GM12872 (cell line): ENCODE measurements at regions not wholly inside any gene's neighbourhood (a gene's known extent, or its start where the extent isn't known, plus 50 kb on each side); places are given as distances from the start of the nearest gene placed in this dataset.

Experiments
- TF ChIP-seq, protein P1 (sequence below): IDR thresholded peaks from 3 replicates; pipeline ENCODE4 v1.5.1; 2011; ENCODE audit warnings: low read depth, mild to moderate bottlenecking, low read length, moderate library complexity; ENCODE audit not compliant: insufficient read depth

DNA sequence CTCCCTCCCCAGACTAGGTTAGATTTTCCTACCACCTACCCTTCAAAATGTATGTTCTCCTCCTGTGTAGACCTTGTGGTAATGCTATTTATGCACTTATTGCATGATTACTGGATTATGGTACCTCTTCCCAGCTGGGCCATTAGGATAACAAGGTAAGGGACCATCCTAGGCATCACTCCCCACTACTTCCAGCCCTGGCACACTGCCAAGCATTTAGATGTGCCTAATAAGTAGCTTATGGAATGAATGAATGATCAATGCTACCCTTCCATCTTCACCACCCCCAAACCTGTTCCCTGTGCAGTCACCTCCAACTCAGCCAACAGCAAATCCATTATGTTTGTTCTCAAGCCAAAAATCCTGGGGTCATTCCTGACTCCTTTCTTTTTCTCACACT, 93.4 kb downstream of the C1QL2 start:
- TF ChIP-seq, protein P1, sequence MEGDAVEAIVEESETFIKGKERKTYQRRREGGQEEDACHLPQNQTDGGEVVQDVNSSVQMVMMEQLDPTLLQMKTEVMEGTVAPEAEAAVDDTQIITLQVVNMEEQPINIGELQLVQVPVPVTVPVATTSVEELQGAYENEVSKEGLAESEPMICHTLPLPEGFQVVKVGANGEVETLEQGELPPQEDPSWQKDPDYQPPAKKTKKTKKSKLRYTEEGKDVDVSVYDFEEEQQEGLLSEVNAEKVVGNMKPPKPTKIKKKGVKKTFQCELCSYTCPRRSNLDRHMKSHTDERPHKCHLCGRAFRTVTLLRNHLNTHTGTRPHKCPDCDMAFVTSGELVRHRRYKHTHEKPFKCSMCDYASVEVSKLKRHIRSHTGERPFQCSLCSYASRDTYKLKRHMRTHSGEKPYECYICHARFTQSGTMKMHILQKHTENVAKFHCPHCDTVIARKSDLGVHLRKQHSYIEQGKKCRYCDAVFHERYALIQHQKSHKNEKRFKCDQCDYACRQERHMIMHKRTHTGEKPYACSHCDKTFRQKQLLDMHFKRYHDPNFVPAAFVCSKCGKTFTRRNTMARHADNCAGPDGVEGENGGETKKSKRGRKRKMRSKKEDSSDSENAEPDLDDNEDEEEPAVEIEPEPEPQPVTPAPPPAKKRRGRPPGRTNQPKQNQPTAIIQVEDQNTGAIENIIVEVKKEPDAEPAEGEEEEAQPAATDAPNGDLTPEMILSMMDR = no peak

DNA sequence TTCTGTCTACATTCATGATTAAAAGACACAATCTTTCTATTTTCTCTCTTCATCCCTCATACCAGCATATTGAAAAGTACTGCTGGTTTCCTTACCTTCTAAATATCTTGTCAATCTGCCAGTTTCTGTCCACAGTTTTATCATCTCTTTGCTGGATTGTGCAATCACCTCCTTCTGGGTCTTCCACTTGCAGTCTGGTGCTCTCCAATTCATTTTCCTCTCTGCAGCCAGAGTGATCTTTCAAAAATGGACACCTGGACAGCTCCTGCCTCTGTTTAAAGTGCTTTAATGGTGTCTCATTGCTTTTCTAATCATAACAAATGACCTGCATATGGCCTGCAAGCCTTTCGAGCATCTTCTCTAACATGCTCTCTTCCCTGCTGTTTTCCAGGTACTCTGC, 94.0 kb downstream of the C1QL2 start:
- TF ChIP-seq, protein P1 = no peak

DNA sequence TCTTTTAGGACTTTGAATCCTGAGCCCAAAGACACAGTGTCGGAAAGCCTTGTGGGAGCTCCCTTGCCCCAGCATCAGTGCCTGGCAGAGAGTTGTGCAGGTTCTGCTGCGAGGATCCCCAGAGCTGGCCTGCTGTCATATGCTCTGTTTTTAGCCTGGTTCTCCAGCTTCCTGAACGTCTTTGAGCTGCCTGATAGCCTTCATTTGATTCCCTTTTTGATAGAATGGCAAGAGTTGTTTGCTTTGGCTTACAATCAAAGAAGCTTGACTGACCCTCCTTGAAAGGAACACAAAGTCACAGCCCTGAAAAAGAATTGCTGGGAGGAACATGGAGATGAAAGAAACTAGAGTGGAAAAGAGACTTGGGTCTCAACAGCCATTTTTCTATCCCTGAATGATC, 95.4 kb downstream of the C1QL2 start:
- TF ChIP-seq, protein P1 = no peak

DNA sequence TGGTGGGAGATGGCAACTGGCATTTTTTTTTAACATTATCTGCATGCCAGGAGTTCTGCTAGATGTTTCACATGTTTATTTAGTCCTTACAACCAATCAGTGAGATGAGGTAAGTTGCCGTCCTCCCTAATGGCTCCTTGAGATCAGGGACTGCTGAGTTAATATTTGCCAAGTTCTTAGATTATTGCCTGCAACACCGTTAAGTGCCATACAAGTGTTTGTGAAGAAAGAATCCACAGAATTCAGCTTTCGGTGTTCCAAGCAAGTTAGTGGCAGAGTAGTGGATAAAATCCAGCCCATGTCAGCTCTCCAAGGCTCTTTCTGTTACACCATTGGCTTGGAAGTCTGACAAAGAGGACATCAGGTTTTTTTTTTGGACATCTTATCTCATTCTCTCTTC, 95.9 kb downstream of the C1QL2 start:
- TF ChIP-seq, protein P1 = no peak

DNA sequence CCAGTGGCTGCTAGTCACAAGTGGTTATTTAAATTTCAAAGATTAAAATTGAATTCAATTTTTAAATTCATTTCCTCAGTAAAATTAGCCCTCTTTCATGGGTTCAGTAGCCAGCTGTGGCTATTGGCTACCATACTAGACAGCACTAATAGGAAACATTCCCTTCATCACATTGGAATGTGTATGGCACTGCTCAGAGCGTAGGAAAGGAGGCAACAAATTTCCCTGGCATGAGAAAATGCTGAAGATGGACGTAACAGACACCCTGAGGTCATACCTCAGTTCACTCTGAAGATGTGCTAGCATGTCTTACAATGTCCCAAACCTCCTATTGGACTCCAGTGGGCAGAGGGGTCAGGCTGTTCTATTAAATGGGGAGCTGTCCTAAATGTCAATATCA, 96.4 kb downstream of the C1QL2 start:
- TF ChIP-seq, protein P1 = no peak

DNA sequence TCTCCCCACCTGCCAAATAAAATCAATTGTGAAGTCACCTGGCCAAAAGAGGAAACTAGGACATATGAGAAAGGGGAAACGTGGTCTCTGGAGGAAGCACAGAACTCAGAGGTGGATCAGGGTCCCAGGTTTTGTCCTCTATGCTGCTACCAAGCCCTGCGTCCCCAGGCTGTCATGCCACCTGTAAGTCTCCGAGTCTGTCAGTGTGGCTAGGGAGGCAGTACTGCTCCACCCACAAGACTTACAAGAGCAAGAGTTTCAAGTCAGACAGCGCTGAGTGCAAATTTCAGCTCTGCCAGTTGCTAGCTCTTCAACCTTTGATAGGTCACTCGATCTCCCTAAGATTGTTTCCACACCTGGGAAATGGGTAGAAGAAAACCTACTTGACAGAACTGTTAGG, 98.6 kb downstream of the C1QL2 start:
- TF ChIP-seq, protein P1 = no peak

DNA sequence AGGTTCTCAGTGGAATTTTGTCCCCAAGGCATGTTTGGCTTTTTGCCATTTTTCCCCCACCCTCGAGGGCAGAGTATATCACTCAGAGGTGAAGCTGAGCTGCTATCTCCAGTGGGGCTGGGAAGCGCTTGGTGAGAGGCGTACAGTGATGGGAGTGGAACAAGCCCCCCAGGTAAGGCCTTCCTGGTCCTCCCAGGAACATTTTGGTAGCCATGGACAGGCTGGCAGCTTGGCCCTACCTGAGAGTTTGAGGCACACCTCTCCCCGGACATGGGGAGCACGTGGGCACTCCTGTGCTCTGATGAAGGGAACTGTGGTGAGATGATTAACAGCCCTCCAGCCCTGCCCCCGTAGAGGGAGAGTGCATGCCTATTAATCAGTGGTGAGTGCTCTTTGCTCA, 99.3 kb downstream of the C1QL2 start:
- TF ChIP-seq, protein P1 = no peak
